HEK293T (cell line): ENCODE measurements at regions not wholly inside any gene's neighbourhood (a gene's known extent, or its start where the extent isn't known, plus 50 kb on each side); places are given as distances from the start of the nearest gene placed in this dataset.
"Not testable (repeated sequence)": the region's sequence is repeated elsewhere in the genome, so short reads cannot be mapped to it uniquely, and the experiment has no call there.

Source experiments
- CTCF ChIA-PET: fragments of 350-600 bp; formaldehyde crosslinking; extraction: SDS; loops from one replicate; lab custom pipeline; 2021; ENCODE audit warnings: antibody characterized with exemption, inconsistent platforms; lab: Yijun Ruan, JAX
- POLR2A ChIA-PET: fragments of 350-600 bp; formaldehyde crosslinking; extraction: SDS; loops from one replicate; lab custom pipeline; 2020; ENCODE audit warnings: antibody characterized with exemption, inconsistent platforms; lab: Yijun Ruan, JAX
- DNase-seq: peaks from one replicate; pipeline ENCODE4 v3.0.0; 2012; ENCODE audit warnings: mixed read lengths; ENCODE audit errors: extremely low spot score
- ARNT ChIP-seq: fragments of 450-650 bp; IDR thresholded peaks from 2 replicates; pipeline ENCODE4 v1.6.1; 2017; ENCODE audit warnings: mild to moderate bottlenecking
- BHLHE40 ChIP-seq: fragments of 450-650 bp; IDR thresholded peaks from 2 replicates; pipeline ENCODE4 v1.6.1; 2016; ENCODE audit warnings: mild to moderate bottlenecking, moderate library complexity, borderline replicate concordance
- CTBP1 ChIP-seq: fragments of 450-650 bp; IDR thresholded peaks from 2 replicates; pipeline ENCODE4 v1.6.1; 2016; ENCODE audit warnings: borderline replicate concordance
- ELF4 ChIP-seq: fragments of 450-650 bp; IDR thresholded peaks from 2 replicates; pipeline ENCODE4 v1.6.1; 2017; ENCODE audit warnings: antibody characterized with exemption
- FOXA1 ChIP-seq: fragments of 450-650 bp; IDR thresholded peaks from 2 replicates; pipeline ENCODE4 v1.6.1; 2016; ENCODE audit warnings: mild to moderate bottlenecking
- FOXK2 ChIP-seq: fragments of 450-650 bp; IDR thresholded peaks from 2 replicates; pipeline ENCODE4 v1.6.1; 2016; ENCODE audit warnings: mild to moderate bottlenecking
- FOXM1 ChIP-seq: fragments of 450-650 bp; IDR thresholded peaks from 2 replicates; pipeline ENCODE4 v1.6.1; 2017; ENCODE audit warnings: mild to moderate bottlenecking, borderline replicate concordance
- HDGF ChIP-seq: fragments of 450-650 bp; IDR thresholded peaks from 2 replicates; pipeline ENCODE4 v1.6.1; 2017; ENCODE audit warnings: antibody characterized with exemption, borderline replicate concordance
- L3MBTL2 ChIP-seq: fragments of 450-650 bp; conservative IDR thresholded peaks from 2 replicates; pipeline ENCODE4 v1.6.1; 2016; ENCODE audit warnings: mild to moderate bottlenecking
- LEF1 ChIP-seq: fragments of 450-650 bp; IDR thresholded peaks from 2 replicates; pipeline ENCODE4 v1.6.1; 2017; ENCODE audit warnings: mild to moderate bottlenecking, borderline replicate concordance
- NFRKB ChIP-seq: fragments of 450-650 bp; IDR thresholded peaks from 2 replicates; pipeline ENCODE4 v1.6.1; 2016; ENCODE audit warnings: mild to moderate bottlenecking, moderate library complexity
- SP1 ChIP-seq: fragments of 450-650 bp; IDR thresholded peaks from 2 replicates; pipeline ENCODE4 v1.6.1; 2017
- SUZ12 ChIP-seq: fragments of 450-650 bp; IDR thresholded peaks from 2 replicates; pipeline ENCODE4 v1.6.1; 2016; ENCODE audit warnings: mild to moderate bottlenecking
- TARDBP ChIP-seq: fragments of 450-650 bp; IDR thresholded peaks from 2 replicates; pipeline ENCODE4 v1.6.1; 2016
- ZNF384 ChIP-seq: fragments of 450-650 bp; IDR thresholded peaks from 2 replicates; pipeline ENCODE4 v1.6.1; 2016
- TF ChIP-seq, protein P1 (sequence below): fragments of 450-650 bp; IDR thresholded peaks from 2 replicates; pipeline ENCODE4 v1.6.1; 2016

DNA sequence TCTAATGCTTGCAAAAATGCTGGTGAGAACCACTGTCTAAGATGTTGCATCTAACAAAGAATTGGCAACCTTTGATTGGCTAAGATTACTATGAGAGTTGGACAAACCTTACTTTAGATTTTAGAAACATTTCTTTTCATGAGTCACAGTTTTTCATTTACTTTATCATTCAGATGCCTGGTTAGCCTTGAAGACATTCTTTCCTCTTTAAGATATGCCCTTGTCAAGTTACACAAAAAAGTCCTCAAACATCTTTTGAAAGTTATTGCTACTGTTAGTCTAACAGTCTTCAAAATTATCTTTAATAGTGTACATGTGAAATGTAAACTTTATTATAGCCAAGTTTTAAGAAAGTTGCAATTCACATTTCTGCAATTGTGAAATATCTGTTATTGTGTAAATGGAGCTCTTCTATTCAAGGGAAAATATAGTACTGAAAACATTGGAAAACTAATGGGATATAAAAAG, 276.3 kb downstream of the RND3 start:
- CTCF ChIA-PET, result no interaction called here
- TF ChIP-seq TARDBP, result no peak
- no peak for TF ChIP-seq SUZ12
- TF ChIP-seq LEF1, result no peak
- no peak for TF ChIP-seq FOXA1
- TF ChIP-seq NFRKB, result no peak
- no peak for TF ChIP-seq CTBP1
- TF ChIP-seq BHLHE40, result no peak
- TF ChIP-seq, protein P1, sequence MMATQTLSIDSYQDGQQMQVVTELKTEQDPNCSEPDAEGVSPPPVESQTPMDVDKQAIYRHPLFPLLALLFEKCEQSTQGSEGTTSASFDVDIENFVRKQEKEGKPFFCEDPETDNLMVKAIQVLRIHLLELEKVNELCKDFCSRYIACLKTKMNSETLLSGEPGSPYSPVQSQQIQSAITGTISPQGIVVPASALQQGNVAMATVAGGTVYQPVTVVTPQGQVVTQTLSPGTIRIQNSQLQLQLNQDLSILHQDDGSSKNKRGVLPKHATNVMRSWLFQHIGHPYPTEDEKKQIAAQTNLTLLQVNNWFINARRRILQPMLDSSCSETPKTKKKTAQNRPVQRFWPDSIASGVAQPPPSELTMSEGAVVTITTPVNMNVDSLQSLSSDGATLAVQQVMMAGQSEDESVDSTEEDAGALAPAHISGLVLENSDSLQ, result no peak
- no peak for TF ChIP-seq ARNT
- no peak for TF ChIP-seq HDGF
- TF ChIP-seq L3MBTL2, result no peak
- no peak for TF ChIP-seq SP1
- TF ChIP-seq FOXK2, result no peak
- no peak for DNase-seq
- POLR2A ChIA-PET, result no interaction called here

DNA sequence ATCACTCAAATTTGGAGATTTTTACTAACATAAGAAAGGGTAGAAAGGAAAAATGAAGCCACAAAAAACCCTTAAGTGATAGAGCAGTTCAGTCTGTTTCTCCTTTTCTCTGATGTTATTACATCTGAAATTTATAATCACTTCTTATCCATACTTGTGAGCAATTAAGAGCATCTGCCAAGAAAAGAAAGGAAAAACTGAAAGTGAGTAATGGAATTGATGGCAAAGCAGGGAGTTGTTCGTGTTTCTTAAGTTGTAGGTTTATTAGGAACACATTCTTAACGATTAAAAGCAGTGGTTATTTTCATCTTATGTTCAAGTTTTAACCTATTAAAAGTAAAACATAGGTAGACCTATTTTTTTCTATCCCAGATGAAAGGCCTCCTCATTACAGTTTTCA, 277.7 kb downstream of the RND3 start:
- ChIA-PET POLR2A (no interaction called here), CTCF (no interaction called here)
- no peak for DNase-seq
- TF ChIP-seq SUZ12, result no peak
- no peak for TF ChIP-seq L3MBTL2
- no peak for TF ChIP-seq SP1
- no peak for TF ChIP-seq ARNT
- TF ChIP-seq LEF1, result no peak
- TF ChIP-seq ZNF384, result no peak
- TF ChIP-seq FOXK2, result no peak
- TF ChIP-seq BHLHE40, result no peak
- TF ChIP-seq FOXA1, result no peak
- TF ChIP-seq, protein P1, result no peak
- TF ChIP-seq HDGF, result no peak
- no peak for TF ChIP-seq ELF4
- TF ChIP-seq TARDBP, result no peak
- no peak for TF ChIP-seq FOXM1
- no peak for TF ChIP-seq NFRKB

DNA sequence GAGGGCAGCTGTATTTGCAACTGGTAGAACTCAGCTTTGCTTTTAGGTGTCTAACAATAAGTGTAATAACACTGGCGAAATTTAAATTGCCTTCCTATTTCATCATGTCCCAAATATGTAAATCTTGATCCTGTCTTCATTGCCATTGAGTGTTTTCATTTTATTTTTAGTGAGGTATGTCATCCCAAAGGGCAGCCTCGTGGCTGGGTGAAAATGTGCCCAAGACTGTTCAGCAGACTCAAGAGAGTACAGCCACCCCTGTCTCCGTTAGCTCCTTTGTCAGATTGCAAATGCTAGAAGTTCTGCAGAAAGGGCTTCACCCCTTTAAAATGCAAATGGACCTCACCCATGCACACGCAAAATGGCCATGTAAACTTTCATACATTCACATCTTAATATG, 278.8 kb downstream of the RND3 start:
- TF ChIP-seq ZNF384 (no peak), FOXK2 (no peak), SUZ12 (no peak), TARDBP (no peak), FOXA1 (no peak), CTBP1 (no peak), HDGF (no peak), FOXM1 (no peak), ARNT (no peak), SP1 (no peak), BHLHE40 (no peak), LEF1 (no peak)
- TF ChIP-seq, protein P1, result no peak

DNA sequence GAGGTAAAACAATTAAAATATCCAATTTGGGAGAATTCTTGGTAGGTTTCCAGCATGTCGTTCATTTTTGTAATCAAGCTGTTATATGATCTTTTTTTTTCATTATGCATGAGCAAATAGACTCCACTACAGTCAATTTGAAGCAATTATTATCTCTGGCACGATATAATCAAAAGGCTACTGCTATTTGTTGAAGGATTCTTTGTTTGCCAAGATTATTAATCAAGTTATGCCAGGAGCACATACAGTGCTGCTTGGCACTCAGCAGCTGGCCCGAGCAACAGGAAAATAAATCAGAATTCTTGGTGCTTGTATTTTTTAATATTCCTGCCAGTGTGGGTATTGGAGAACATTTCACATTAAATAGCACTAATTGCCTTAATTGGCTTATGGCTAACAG, 279.5 kb downstream of the RND3 start:
- TF ChIP-seq SP1, result no peak
- TF ChIP-seq TARDBP, result no peak
- TF ChIP-seq HDGF, result no peak
- TF ChIP-seq CTBP1, result no peak
- TF ChIP-seq FOXK2, result no peak
- TF ChIP-seq BHLHE40, result no peak
- POLR2A ChIA-PET, result no interaction called here
- no peak for DNase-seq
- CTCF ChIA-PET, result no interaction called here

More for the DNA sequence above, 278.8 kb downstream of the RND3 start:
- CTCF ChIA-PET, result no interaction called here
- POLR2A ChIA-PET, result no interaction called here
- no peak for DNase-seq

DNA sequence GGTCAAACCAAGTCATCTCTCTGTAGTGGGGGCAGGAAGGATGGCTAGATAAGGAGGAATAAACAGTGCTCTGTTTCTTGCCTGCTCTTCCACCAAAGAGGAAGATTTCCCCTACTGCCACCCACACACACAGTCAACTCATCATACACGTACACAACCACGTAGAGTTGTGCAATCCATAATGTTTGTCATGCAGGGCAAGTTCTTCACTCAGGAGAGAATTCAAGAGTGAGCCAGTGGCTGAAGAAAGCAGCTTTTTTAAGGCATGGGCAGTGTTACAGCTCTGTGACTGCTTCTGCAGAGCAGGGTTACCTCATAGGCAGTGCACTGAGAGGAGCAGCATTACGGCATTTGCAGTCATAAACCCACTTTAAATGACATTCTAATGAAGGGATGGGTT, 283.0 kb downstream of the RND3 start:
- DNase-seq, result no peak

DNA sequence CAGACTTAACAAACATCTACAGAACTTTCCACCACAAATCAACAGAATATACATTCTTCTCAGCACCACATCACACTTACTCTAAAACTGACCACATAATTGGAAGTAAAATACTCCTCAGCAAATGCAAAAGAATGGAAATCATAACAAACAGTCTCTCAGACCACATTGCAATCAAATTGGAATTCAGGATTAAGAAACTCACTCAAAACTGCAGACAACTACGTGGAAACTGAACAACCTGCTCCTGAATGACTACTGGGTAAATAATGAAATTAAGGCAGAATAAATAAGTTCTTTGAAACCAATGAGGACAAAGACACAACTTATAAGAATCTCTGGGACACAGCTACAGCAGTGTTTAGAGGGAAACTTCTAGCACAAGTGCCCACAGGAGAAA, 292.7 kb downstream of the RND3 start:
- CTCF ChIA-PET, DNase-seq, POLR2A ChIA-PET: not testable (repeated sequence)

More for the DNA sequence above, 283.0 kb downstream of the RND3 start:
- CTCF ChIA-PET, result no interaction called here
- POLR2A ChIA-PET, result no interaction called here
- TF ChIP-seq, protein P1, result no peak

DNA sequence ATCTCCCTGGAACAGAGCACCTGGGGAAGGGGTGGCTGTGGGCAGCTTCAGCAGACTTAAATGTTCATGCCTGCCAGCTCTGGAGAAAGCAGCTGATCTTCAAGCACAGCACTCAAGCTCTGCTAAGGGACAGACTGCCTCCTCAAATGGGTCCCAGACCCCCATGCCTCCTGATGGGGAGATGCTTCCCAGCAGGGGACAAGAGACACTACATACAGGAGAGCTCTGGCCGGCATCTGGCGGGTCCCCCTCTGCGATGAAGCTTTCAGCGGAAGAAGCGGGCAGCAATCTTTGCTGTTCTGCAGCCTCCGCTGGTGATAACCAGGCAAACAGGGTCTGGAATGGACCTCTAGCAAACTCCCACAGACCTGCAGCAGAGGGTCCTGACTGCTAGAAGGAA, 294.8 kb downstream of the RND3 start:
- ChIA-PET POLR2A (no interaction called here), CTCF (no interaction called here)
- TF ChIP-seq SP1 (no peak), FOXM1 (no peak), L3MBTL2 (no peak)
- TF ChIP-seq, protein P1, result no peak
- no peak for DNase-seq
